ENCODE measurements at regions not wholly inside any gene's neighbourhood (a gene's known extent, or its start where the extent isn't known, plus 50 kb on each side); places are given as distances from the start of the nearest gene placed in this dataset.

- TF ChIP-seq CTCF (IDR thresholded peaks at IDR 0.05) (no peak), POLR2A (IDR thresholded peaks at IDR 0.05) (no peak)
These were observed 63.1 kb upstream of the FOXF1 start for GRCh38 chr16:86447228-86447627.
